Heart left ventricle (tissue), 13 donors: ENCODE measurements at regions not wholly inside any gene's neighbourhood (a gene's known extent, or its start where the extent isn't known, plus 50 kb on each side); places are given as distances from the start of the nearest gene placed in this dataset.

Experiments
- POLR2A ChIP-seq, 2 donors: fragments of 450-650 bp; IDR thresholded peaks; one replicate each; pipeline ENCODE4 v1.6.1; 2017; ENCODE audit warnings: antibody characterized with exemption in 2 of 2, mild to moderate bottlenecking in 2 of 2, moderate library complexity in 2 of 2
- TF ChIP-seq, protein P1 (sequence below), 12 donors: fragments of 200-600 bp; sonication (generic) in 4 of 12; IDR thresholded peaks; one replicate each; pipeline versions ENCODE4 v1.5.0 to v1.8.0; 2018 to 2022; ENCODE audit warnings: antibody characterized with exemption in 12 of 12, mild to moderate bottlenecking in 5 of 12
- donor health status: ischemic (EF 13 %, LVEDD 7.1; RV severe dilation, severe dysfunction).
- donor health status: DM: no; HTN: yes; CAD: no.
- donor health status: DM: no; HTN: no; CAD: no.
- donor health status: ischemic (EF 25% LVEDD 6.9; RV normal size, moderate dysfunction).
- donor health status: ischemic (EF 25% LVEDD 5.7; RV mildly dilated, moderate dysfunction).
- donor health status: ischemic (EF 35%, LVEDD 5.7; RV mildly dilated, moderate dysfunction).
- donor health status: nonischemic (EF 11% LVEDD 7.7; RV severe dilation, severe dysfunction).
- donor health status: DM: yes; HTN: yes; CAD: no.
- donor health status: PGD.
- donor health status: ischemic (EF 29% LVEDD 5.4; RV normal size, mild dysfunction).
- donor health status: nonischemic (EF 23%, LVEDD 6.1; RV moderate dilation, normal function).

GRCh38 chr10:63766745-63767137, 245.5 kb downstream of the REEP3 start:
- TF ChIP-seq, protein P1, sequence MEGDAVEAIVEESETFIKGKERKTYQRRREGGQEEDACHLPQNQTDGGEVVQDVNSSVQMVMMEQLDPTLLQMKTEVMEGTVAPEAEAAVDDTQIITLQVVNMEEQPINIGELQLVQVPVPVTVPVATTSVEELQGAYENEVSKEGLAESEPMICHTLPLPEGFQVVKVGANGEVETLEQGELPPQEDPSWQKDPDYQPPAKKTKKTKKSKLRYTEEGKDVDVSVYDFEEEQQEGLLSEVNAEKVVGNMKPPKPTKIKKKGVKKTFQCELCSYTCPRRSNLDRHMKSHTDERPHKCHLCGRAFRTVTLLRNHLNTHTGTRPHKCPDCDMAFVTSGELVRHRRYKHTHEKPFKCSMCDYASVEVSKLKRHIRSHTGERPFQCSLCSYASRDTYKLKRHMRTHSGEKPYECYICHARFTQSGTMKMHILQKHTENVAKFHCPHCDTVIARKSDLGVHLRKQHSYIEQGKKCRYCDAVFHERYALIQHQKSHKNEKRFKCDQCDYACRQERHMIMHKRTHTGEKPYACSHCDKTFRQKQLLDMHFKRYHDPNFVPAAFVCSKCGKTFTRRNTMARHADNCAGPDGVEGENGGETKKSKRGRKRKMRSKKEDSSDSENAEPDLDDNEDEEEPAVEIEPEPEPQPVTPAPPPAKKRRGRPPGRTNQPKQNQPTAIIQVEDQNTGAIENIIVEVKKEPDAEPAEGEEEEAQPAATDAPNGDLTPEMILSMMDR (IDR thresholded peaks at IDR 0.05): no peak
- no peak for TF ChIP-seq POLR2A (IDR thresholded peaks at IDR 0.05)
